Vagina (tissue), 2 donors: ENCODE measurements at regions not wholly inside any gene's neighbourhood (a gene's known extent, or its start where the extent isn't known, plus 50 kb on each side); places are given as distances from the start of the nearest gene placed in this dataset.

Source experiments
- DNase-seq, 2 donors: peaks; one replicate each; pipeline ENCODE4 v3.0.0-alpha.2; 2017; ENCODE audit errors: extremely low spot score in 2 of 2
- H3K27ac ChIP-seq: fragments of 200-600 bp; sonication (generic); one replicate; pipeline ENCODE4 v1.5.1; 2019
- H3K27me3 ChIP-seq: fragments of 200-600 bp; sonication (generic); one replicate; pipeline ENCODE4 v1.5.1; 2019
- H3K36me3 ChIP-seq, 2 donors: fragments of 200-600 bp; sonication (generic); one replicate each; pipeline ENCODE4 v1.5.1; 2017 to 2019
- H3K4me1 ChIP-seq: fragments of 200-600 bp; sonication (generic); one replicate; pipeline ENCODE4 v1.5.1; 2019
- H3K4me3 ChIP-seq, 2 donors: fragments of 200-600 bp; sonication (generic); 1 replicate in 1 of 2; 2 replicates in 1 of 2; pipeline ENCODE4 v1.5.1; 2016 to 2019
- H3K9me3 ChIP-seq: fragments of 200-600 bp; sonication (generic); one replicate; pipeline ENCODE4 v1.5.1; 2019
- CTCF ChIP-seq, 3 experiments: fragments of 450-650 bp in 2 of 3; fragments of 200-600 bp in 1 of 3; sonication (generic) in 1 of 3; IDR thresholded peaks; one replicate each; pipeline ENCODE4 v1.5.1; 2017 to 2019; ENCODE audit warnings: antibody characterized with exemption in 3 of 3, mild to moderate bottlenecking in 2 of 3, moderate library complexity in 2 of 3
- POLR2A ChIP-seq, 2 donors: fragments of 450-650 bp; IDR thresholded peaks; one replicate each; pipeline ENCODE4 v1.6.1; 2017; ENCODE audit warnings: antibody characterized with exemption in 2 of 2, mild to moderate bottlenecking in 2 of 2, moderate library complexity in 2 of 2
- POLR2AphosphoS5 ChIP-seq, 2 donors: sonication (generic); formaldehyde crosslinking; IDR thresholded peaks; one replicate each; pipeline ENCODE4 v1.9.0; 2017; ENCODE audit warnings: antibody characterized with exemption in 2 of 2, mild to moderate bottlenecking in 2 of 2, low read depth in 1 of 2; ENCODE audit not compliant: insufficient read depth in 1 of 2
- intact Hi-C: fragments of 100-400 bp; cut with DNase I; formaldehyde crosslinking; loops from one replicate; pipeline ENCODE4 v1.15.1; 2023

GRCh38 chr11:29260939-29261705 lies 755.7 kb downstream of the KCNA4 start:
- intact Hi-C loops, result no loop called here
- TF ChIP-seq POLR2A (IDR thresholded peaks at IDR 0.05) (no peak), POLR2AphosphoS5 (IDR thresholded peaks at IDR 0.05; ENCODE audit: insufficient read depth in 1 of 2, low read depth in 1 of 2) (no peak), CTCF (IDR thresholded peaks at IDR 0.05) (no peak)
- Histone ChIP-seq H3K9me3 (no peaks in the 10 kb centered on the region), H3K27me3 (no peaks in the 10 kb centered on the region), H3K36me3 (no peaks in the 10 kb centered on the region), H3K27ac (no peak overlapping the region), H3K4me1 (no peaks in the 10 kb centered on the region), H3K4me3 (no peak overlapping the region)
- no peak for DNase-seq

GRCh38 chr11:29258411-29258810 lies 758.4 kb downstream of the KCNA4 start:
- intact Hi-C loops, result no loop called here

GRCh38 chr11:29256580-29256979 lies 760.2 kb downstream of the KCNA4 start:
- Histone ChIP-seq H3K9me3 (no peaks in the 10 kb centered on the region), H3K4me3 (no peak overlapping the region), H3K27ac (no peak overlapping the region), H3K4me1 (no peaks in the 10 kb centered on the region), H3K36me3 (no peaks in the 10 kb centered on the region), H3K27me3 (no peaks in the 10 kb centered on the region)
- no peak for DNase-seq
- intact Hi-C loops, result no loop called here
- TF ChIP-seq POLR2A (IDR thresholded peaks at IDR 0.05), result no peak

More at GRCh38 chr11:29258411-29258810, 758.4 kb downstream of the KCNA4 start:
- no peak for DNase-seq
- Histone ChIP-seq H3K36me3 (no peaks in the 10 kb centered on the region), H3K9me3 (no peaks in the 10 kb centered on the region), H3K27ac (no peak overlapping the region), H3K27me3 (no peaks in the 10 kb centered on the region), H3K4me1 (no peaks in the 10 kb centered on the region), H3K4me3 (no peak overlapping the region)
- TF ChIP-seq POLR2A (IDR thresholded peaks at IDR 0.05), result no peak
- TF ChIP-seq POLR2AphosphoS5 (IDR thresholded peaks at IDR 0.05; ENCODE audit: insufficient read depth in 1 of 2, low read depth in 1 of 2), result no peak
- TF ChIP-seq CTCF (IDR thresholded peaks at IDR 0.05), result no peak

GRCh38 chr11:29255401-29255800 lies 761.4 kb downstream of the KCNA4 start:
- no peak for TF ChIP-seq POLR2A (IDR thresholded peaks at IDR 0.05)
- no peak for TF ChIP-seq POLR2AphosphoS5 (IDR thresholded peaks at IDR 0.05; ENCODE audit: insufficient read depth in 1 of 2, low read depth in 1 of 2)
- no peak for TF ChIP-seq CTCF (IDR thresholded peaks at IDR 0.05)
- Histone ChIP-seq H3K9me3 (no peaks in the 10 kb centered on the region), H3K4me3 (no peak overlapping the region)

GRCh38 chr11:29251738-29252137 lies 765.1 kb downstream of the KCNA4 start:
- intact Hi-C loops, result no loop called here
- H3K36me3 ChIP-seq, result no peaks in the 10 kb centered on the region
- H3K4me3 ChIP-seq, result no peak overlapping the region
- H3K27me3 ChIP-seq, result no peaks in the 10 kb centered on the region
- TF ChIP-seq POLR2AphosphoS5 (IDR thresholded peaks at IDR 0.05; ENCODE audit: insufficient read depth in 1 of 2, low read depth in 1 of 2) (no peak), POLR2A (IDR thresholded peaks at IDR 0.05) (no peak), CTCF (IDR thresholded peaks at IDR 0.05) (no peak)
- H3K9me3 ChIP-seq, result no peaks in the 10 kb centered on the region
- DNase-seq, result no peak
- no peak overlapping the region for H3K27ac ChIP-seq
- H3K4me1 ChIP-seq, result no peaks in the 10 kb centered on the region

More at GRCh38 chr11:29255401-29255800, 761.4 kb downstream of the KCNA4 start:
- Histone ChIP-seq H3K27ac (no peak overlapping the region), H3K36me3 (no peaks in the 10 kb centered on the region), H3K27me3 (no peaks in the 10 kb centered on the region), H3K4me1 (no peaks in the 10 kb centered on the region)
- no peak for DNase-seq
- intact Hi-C loops, result no loop called here
